ENCODE measurements at regions not wholly inside any gene's neighbourhood (a gene's known extent, or its start where the extent isn't known, plus 50 kb on each side); places are given as distances from the start of the nearest gene placed in this dataset.

DNA sequence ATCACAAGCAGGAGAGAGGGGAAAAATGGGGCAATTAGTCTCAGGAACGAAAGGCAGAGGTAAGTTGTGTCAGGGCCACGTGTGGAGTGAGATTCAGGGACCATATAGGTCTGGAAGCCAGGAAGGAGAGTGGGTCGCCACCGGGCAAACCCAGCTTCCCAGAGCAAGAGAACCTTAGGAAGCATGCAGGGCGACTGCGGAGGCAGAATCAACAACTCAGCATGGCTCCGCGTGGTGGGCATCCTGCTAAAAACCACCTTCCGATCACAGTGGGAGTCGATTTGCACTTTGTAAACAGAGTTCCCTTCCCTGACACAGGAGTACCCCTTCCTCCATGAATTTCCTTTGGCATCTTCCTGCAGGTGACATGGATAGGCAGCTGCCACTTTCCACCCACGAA, 114.6 kb downstream of the TTC32 start:
- Histone ChIP-seq H3K9me3 (ENCODE audit: low read length) (no peaks in the 10 kb centered on the region), H3K9me2 (replicated peaks; ENCODE audit: low read length) (no peaks in the 10 kb centered on the region), H3K4me2 (ENCODE audit: low read length) (no peak overlapping the region), H2AFZ (ENCODE audit: low read length) (no peak overlapping the region), H3K9ac (ENCODE audit: low read length) (no peak overlapping the region), H3K4me3 (ENCODE audit: low read length) (no peak overlapping the region), H3K79me2 (ENCODE audit: low read length) (no peaks in the 10 kb centered on the region), H3K27ac (ENCODE audit: low read length) (peak overlapping the region; percentile 60), H3F3A (ENCODE audit: low read length, unreplicated experiment) (no peaks in the 10 kb centered on the region), H4K20me1 (ENCODE audit: low read length) (no peaks in the 10 kb centered on the region), H3K4me1 (ENCODE audit: insufficient read depth, low read length) (peaks cover 16% of the 10 kb centered on the region), H3K36me3 (ENCODE audit: low read depth, low read length) (no peaks in the 10 kb centered on the region), H3K27me3 (ENCODE audit: low read length) (no peaks in the 10 kb centered on the region)
- ChIA-PET CTCF (no interaction called here), POLR2A (ENCODE audit: unreplicated experiment) (no interaction called here)
- TF ChIP-seq EZH2 (IDR thresholded peaks at IDR 0.05; ENCODE audit: low read length, unreplicated experiment) (no peak), EZH2phosphoT487 (IDR thresholded peaks at IDR 0.05; ENCODE audit: borderline replicate concordance, low read length) (no peak)
- TF ChIP-seq, protein P1, sequence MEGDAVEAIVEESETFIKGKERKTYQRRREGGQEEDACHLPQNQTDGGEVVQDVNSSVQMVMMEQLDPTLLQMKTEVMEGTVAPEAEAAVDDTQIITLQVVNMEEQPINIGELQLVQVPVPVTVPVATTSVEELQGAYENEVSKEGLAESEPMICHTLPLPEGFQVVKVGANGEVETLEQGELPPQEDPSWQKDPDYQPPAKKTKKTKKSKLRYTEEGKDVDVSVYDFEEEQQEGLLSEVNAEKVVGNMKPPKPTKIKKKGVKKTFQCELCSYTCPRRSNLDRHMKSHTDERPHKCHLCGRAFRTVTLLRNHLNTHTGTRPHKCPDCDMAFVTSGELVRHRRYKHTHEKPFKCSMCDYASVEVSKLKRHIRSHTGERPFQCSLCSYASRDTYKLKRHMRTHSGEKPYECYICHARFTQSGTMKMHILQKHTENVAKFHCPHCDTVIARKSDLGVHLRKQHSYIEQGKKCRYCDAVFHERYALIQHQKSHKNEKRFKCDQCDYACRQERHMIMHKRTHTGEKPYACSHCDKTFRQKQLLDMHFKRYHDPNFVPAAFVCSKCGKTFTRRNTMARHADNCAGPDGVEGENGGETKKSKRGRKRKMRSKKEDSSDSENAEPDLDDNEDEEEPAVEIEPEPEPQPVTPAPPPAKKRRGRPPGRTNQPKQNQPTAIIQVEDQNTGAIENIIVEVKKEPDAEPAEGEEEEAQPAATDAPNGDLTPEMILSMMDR (conservative IDR thresholded peaks at IDR 0.05; ENCODE audit: low read depth, low read length) = no peak
- intact Hi-C loops (cut with micrococcal nuclease) = no loop called here
- BruUV-seq (replicated peaks) = no TSS peak
- no peak for DNase-seq
- no peak for ATAC-seq

DNA sequence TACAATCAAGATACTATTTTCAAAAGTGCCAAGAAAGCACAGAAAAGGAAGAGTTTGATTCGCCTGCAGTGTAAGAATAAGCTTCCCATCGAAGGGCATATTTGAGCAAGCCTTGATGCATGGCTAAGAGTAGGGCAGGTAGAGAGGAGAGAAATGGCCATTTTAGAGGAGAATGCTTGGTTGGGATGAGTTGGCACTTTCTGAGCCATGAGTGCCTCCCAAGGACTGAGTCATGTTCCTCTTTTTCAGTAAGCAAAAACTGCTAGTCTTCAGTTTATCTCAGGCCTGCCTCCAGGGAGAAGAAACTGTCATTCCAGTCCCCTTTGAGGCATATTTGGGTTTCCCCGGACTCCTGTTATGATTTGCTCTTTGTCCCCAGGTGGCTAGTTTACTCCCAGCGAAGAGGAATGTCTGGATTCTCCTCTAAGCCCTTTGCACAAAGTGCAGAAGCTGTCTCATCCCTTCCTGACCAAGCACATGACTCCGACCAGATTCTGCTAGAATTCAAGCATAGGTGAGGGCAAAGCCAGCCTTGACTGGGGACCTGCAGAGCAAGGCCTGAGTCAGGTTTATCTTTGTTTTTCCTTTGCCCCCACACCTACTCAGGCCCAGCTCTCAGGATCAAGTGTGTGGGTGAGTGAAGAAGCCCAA, 115.2 kb downstream of the TTC32 start:
- DNase-seq (peak; percentile 48), ATAC-seq (0 out of 2 replicates have a peak, but pooled peaks have one; percentile 35)
- CTCF ChIA-PET = no interaction called here
- Histone ChIP-seq H3K9ac (ENCODE audit: low read length) (peak overlapping the region; percentile 14; the same call in 1 of the 2 replicates), H3K4me3 (ENCODE audit: low read length) (no peak overlapping the region), H4K20me1 (ENCODE audit: low read length) (no peaks in the 10 kb centered on the region), H3K27me3 (ENCODE audit: low read length) (no peaks in the 10 kb centered on the region), H3K9me3 (ENCODE audit: low read length) (no peaks in the 10 kb centered on the region), H3K27ac (ENCODE audit: low read length) (peak overlapping the region; percentile 60), H3K36me3 (ENCODE audit: low read depth, low read length) (no peaks in the 10 kb centered on the region), H3K9me2 (replicated peaks; ENCODE audit: low read length) (no peaks in the 10 kb centered on the region), H3K4me1 (ENCODE audit: insufficient read depth, low read length) (peaks cover 16% of the 10 kb centered on the region), H2AFZ (ENCODE audit: low read length) (peak overlapping the region; percentile 72), H3K79me2 (ENCODE audit: low read length) (no peaks in the 10 kb centered on the region), H3F3A (ENCODE audit: low read length, unreplicated experiment) (no peaks in the 10 kb centered on the region), H3K4me2 (ENCODE audit: low read length) (no peak overlapping the region)
- POLR2A ChIA-PET (ENCODE audit: unreplicated experiment) = no interaction called here
- intact Hi-C loops (cut with micrococcal nuclease) = no loop called here
- no TSS peak for BruUV-seq (replicated peaks)
- no peak for TF ChIP-seq EZH2 (IDR thresholded peaks at IDR 0.05; ENCODE audit: low read length, unreplicated experiment)

DNA sequence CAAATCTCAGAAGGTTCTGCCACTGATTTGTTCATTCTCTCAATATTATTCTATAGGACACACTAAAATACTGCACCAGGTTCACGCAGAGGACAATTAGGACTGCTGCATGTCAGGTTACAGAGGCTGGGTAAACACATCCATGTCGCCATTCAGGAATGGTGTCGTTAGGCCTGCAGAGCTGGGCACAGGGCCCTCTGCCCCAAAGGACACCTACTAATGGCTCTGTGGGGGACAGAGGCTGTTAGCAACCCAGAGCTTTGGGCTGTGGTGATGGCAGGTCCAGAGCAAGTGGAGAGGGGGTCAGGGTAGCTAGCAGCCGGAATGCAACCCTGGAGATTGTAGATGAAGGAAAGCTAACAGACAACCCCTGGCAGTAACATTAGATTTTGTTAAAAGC, 115.9 kb downstream of the TTC32 start:
- BruUV-seq (replicated peaks) = no TSS peak
- no peaks in the 10 kb centered on the region for H3K79me2 ChIP-seq (ENCODE audit: low read length)
- no peaks in the 10 kb centered on the region for H3K9me3 ChIP-seq (ENCODE audit: low read length)
- ChIA-PET POLR2A (ENCODE audit: unreplicated experiment) (no interaction called here), CTCF (no interaction called here)
- H3K36me3 ChIP-seq (ENCODE audit: low read depth, low read length) = no peaks in the 10 kb centered on the region
- no peaks in the 10 kb centered on the region for H3F3A ChIP-seq (ENCODE audit: low read length, unreplicated experiment)
- H4K20me1 ChIP-seq (ENCODE audit: low read length) = no peaks in the 10 kb centered on the region
- no peaks in the 10 kb centered on the region for H3K27me3 ChIP-seq (ENCODE audit: low read length)
- H3K4me2 ChIP-seq (ENCODE audit: low read length) = no peak overlapping the region
- no peak for TF ChIP-seq EZH2phosphoT487 (IDR thresholded peaks at IDR 0.05; ENCODE audit: borderline replicate concordance, low read length)
- TF ChIP-seq, protein P1 (conservative IDR thresholded peaks at IDR 0.05; ENCODE audit: low read depth, low read length) = no peak
- no peak for TF ChIP-seq EZH2 (IDR thresholded peaks at IDR 0.05; ENCODE audit: low read length, unreplicated experiment)
- H2AFZ ChIP-seq (ENCODE audit: low read length) = peak overlapping the region; percentile 72
- no peaks in the 10 kb centered on the region for H3K9me2 ChIP-seq (replicated peaks; ENCODE audit: low read length)
- ATAC-seq = no peak
- peaks cover 16% of the 10 kb centered on the region for H3K4me1 ChIP-seq (ENCODE audit: insufficient read depth, low read length)
- H3K4me3 ChIP-seq (ENCODE audit: low read length) = no peak overlapping the region
- peak overlapping the region; percentile 60 for H3K27ac ChIP-seq (ENCODE audit: low read length)
- peak overlapping the region; percentile 14; the same call in 1 of the 2 replicates for H3K9ac ChIP-seq (ENCODE audit: low read length)
- intact Hi-C loops (cut with micrococcal nuclease) = no loop called here
- DNase-seq = no peak

All from PC-3 (cell line).